Activated B cell treated with CpG ODN at 0.5 μM for 24 hours (primary cell): ENCODE measurements at regions not wholly inside any gene's neighbourhood (a gene's known extent, or its start where the extent isn't known, plus 50 kb on each side); places are given as distances from the start of the nearest gene placed in this dataset.

Experiments used
- ATAC-seq: fragments of 200-7000 bp; cut with Tn5 transposase; one replicate; pipeline ENCODE4 v1.10.0; 2021; ENCODE audit warnings: low read depth, mild to moderate bottlenecking, moderate library complexity
- CTCF ChIA-PET: fragments of 350-600 bp; sonication (Branson Sonifier 250); formaldehyde crosslinking; loops from one replicate; lab custom pipeline; 2021; ENCODE audit warnings: antibody characterized with exemption; lab: Charles Lee
- POLR2A ChIA-PET: fragments of 350-600 bp; sonication (Branson Sonifier 250); formaldehyde crosslinking; loops from one replicate; lab custom pipeline; 2021; ENCODE audit warnings: antibody characterized with exemption; lab: Charles Lee
- DNase-seq: peaks from one replicate; pipeline ENCODE4 v3.0.0; 2022
- H3K27ac Mint-ChIP-seq: one replicate; pipeline ENCODE4 v1.8.0; 2020; ENCODE audit warnings: mixed read lengths
- H3K27me3 Mint-ChIP-seq: one replicate; pipeline ENCODE4 v1.8.0; 2021; ENCODE audit warnings: mixed read lengths
- H3K36me3 Mint-ChIP-seq: one replicate; pipeline ENCODE4 v1.8.0; 2021; ENCODE audit warnings: low read depth, mixed read lengths
- H3K4me1 Mint-ChIP-seq: one replicate; pipeline ENCODE4 v1.8.0; 2021; ENCODE audit warnings: mixed read lengths
- H3K4me3 Mint-ChIP-seq: one replicate; pipeline ENCODE4 v1.8.0; 2020; ENCODE audit warnings: mild to moderate bottlenecking, mixed read lengths
- H3K9me3 Mint-ChIP-seq: one replicate; pipeline ENCODE4 v1.8.0; 2020; ENCODE audit warnings: mixed read lengths
- intact Hi-C: fragments of 100-400 bp; cut with micrococcal nuclease; formaldehyde crosslinking; loops from one replicate; pipeline ENCODE4 v1.15.1; 2024
- TF ChIP-seq, protein P1 (sequence below): fragments of 200-600 bp; IDR thresholded peaks from one replicate; pipeline ENCODE4 v1.8.0; 2022; ENCODE audit warnings: antibody characterized with exemption, mild to moderate bottlenecking

- no peak overlapping the region for H3K27ac Mint-ChIP-seq
- intact Hi-C loops, result no loop called here
- ATAC-seq (no peak), DNase-seq (peak; percentile 7)
- H3K4me1 Mint-ChIP-seq, result no peaks in the 10 kb centered on the region
- H3K9me3 Mint-ChIP-seq, result no peaks in the 10 kb centered on the region
- no peak overlapping the region for H3K4me3 Mint-ChIP-seq
- no peaks in the 10 kb centered on the region for H3K27me3 Mint-ChIP-seq
- no peaks in the 10 kb centered on the region for H3K36me3 Mint-ChIP-seq
- POLR2A ChIA-PET, result no interaction called here
- TF ChIP-seq, protein P1, sequence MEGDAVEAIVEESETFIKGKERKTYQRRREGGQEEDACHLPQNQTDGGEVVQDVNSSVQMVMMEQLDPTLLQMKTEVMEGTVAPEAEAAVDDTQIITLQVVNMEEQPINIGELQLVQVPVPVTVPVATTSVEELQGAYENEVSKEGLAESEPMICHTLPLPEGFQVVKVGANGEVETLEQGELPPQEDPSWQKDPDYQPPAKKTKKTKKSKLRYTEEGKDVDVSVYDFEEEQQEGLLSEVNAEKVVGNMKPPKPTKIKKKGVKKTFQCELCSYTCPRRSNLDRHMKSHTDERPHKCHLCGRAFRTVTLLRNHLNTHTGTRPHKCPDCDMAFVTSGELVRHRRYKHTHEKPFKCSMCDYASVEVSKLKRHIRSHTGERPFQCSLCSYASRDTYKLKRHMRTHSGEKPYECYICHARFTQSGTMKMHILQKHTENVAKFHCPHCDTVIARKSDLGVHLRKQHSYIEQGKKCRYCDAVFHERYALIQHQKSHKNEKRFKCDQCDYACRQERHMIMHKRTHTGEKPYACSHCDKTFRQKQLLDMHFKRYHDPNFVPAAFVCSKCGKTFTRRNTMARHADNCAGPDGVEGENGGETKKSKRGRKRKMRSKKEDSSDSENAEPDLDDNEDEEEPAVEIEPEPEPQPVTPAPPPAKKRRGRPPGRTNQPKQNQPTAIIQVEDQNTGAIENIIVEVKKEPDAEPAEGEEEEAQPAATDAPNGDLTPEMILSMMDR, result no peak
- CTCF ChIA-PET, result no interaction called here
These were observed 192.5 kb downstream of the NDUFA10 start for GRCh38 chr2:239832490-239833268.

- CTCF ChIA-PET, result no interaction called here
These were observed 193.2 kb downstream of the NDUFA10 start for GRCh38 chr2:239831861-239832489.

GRCh38 chr2:239831001-239831731, 194.0 kb downstream of the NDUFA10 start:
- CTCF ChIA-PET, result no interaction called here
- DNase-seq, result peak; percentile 7
- no peaks in the 10 kb centered on the region for H3K27me3 Mint-ChIP-seq

More at GRCh38 chr2:239831861-239832489, 193.2 kb downstream of the NDUFA10 start:
- intact Hi-C loops, result no loop called here
- Mint-ChIP-seq H3K27me3 (no peaks in the 10 kb centered on the region), H3K36me3 (no peaks in the 10 kb centered on the region), H3K27ac (no peak overlapping the region), H3K4me1 (no peaks in the 10 kb centered on the region), H3K4me3 (no peak overlapping the region), H3K9me3 (no peaks in the 10 kb centered on the region)
- POLR2A ChIA-PET, result no interaction called here
- ATAC-seq (no peak), DNase-seq (no peak)
- TF ChIP-seq, protein P1, result no peak

GRCh38 chr2:239830121-239831000, 194.8 kb downstream of the NDUFA10 start:
- ChIA-PET CTCF (no interaction called here), POLR2A (no interaction called here)
- peak; percentile 7 for DNase-seq
- intact Hi-C loops, result no loop called here
- Mint-ChIP-seq H3K27me3 (no peaks in the 10 kb centered on the region), H3K27ac (no peak overlapping the region), H3K9me3 (no peaks in the 10 kb centered on the region), H3K4me3 (no peak overlapping the region), H3K36me3 (no peaks in the 10 kb centered on the region), H3K4me1 (no peaks in the 10 kb centered on the region)
- no peak for ATAC-seq
- TF ChIP-seq, protein P1, result no peak

More at GRCh38 chr2:239831001-239831731, 194.0 kb downstream of the NDUFA10 start:
- intact Hi-C loops, result no loop called here
- Mint-ChIP-seq H3K4me3 (no peak overlapping the region), H3K27ac (no peak overlapping the region), H3K9me3 (no peaks in the 10 kb centered on the region), H3K4me1 (no peaks in the 10 kb centered on the region), H3K36me3 (no peaks in the 10 kb centered on the region)
- ATAC-seq, result no peak
- POLR2A ChIA-PET, result no interaction called here
- TF ChIP-seq, protein P1, result no peak
